ENCODE measurements at regions not wholly inside any gene's neighbourhood (a gene's known extent, or its start where the extent isn't known, plus 50 kb on each side); places are given as distances from the start of the nearest gene placed in this dataset.

DNA sequence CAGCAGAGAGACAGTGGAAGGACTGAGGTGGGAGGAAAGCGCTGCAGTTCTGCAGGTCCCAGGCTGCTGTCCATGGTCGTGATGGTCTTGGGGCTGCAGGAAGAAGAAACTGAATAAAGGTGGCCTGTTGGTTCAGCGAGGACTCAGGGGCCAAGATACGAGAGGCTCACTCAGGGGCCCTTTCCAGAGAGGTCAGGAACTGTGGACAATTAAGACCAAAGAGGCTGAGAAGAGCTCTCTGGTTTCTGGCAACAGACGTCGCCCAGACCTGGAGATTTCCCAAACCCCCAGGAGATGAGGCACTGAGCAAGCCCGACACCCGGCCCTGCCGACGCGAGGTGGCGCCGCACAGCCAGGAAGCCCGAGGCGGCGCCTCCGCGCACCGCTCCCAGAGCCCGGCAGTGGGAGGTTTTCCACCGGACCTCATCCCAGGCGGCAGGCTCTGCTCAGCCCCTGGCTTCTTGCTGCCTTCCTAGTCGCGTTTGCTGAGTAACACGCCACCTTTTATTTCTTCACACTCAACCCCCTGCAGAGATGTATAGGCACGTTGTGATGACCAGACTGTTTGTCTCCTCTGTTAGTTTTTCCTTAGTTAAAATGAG lies 56.4 kb upstream of the ARRDC4 start:
- TF ChIP-seq POLR2A (IDR thresholded peaks at IDR 0.05) (no peak), POLR2AphosphoS5 (IDR thresholded peaks at IDR 0.05) (no peak)
- TF ChIP-seq, protein P1, sequence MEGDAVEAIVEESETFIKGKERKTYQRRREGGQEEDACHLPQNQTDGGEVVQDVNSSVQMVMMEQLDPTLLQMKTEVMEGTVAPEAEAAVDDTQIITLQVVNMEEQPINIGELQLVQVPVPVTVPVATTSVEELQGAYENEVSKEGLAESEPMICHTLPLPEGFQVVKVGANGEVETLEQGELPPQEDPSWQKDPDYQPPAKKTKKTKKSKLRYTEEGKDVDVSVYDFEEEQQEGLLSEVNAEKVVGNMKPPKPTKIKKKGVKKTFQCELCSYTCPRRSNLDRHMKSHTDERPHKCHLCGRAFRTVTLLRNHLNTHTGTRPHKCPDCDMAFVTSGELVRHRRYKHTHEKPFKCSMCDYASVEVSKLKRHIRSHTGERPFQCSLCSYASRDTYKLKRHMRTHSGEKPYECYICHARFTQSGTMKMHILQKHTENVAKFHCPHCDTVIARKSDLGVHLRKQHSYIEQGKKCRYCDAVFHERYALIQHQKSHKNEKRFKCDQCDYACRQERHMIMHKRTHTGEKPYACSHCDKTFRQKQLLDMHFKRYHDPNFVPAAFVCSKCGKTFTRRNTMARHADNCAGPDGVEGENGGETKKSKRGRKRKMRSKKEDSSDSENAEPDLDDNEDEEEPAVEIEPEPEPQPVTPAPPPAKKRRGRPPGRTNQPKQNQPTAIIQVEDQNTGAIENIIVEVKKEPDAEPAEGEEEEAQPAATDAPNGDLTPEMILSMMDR (IDR thresholded peaks at IDR 0.05) = peak in 3 of 4 experiments; percentile 41 to 70 (median 63)

Measured in prostate gland (tissue), 2 donors.